GM19372 (cell line): ENCODE measurements at regions not wholly inside any gene's neighbourhood (a gene's known extent, or its start where the extent isn't known, plus 50 kb on each side); places are given as distances from the start of the nearest gene placed in this dataset.
"Not testable (repeated sequence)": the region's sequence is repeated elsewhere in the genome, so short reads cannot be mapped to it uniquely, and the experiment has no call there.

ENCODE experiments used
- ATAC-seq: cut with Tn5 transposase; IDR thresholded peaks from one replicate; pipeline ENCODE4 v1.9.1; 2021; ENCODE audit warnings: mild to moderate bottlenecking, low read depth, moderate library complexity; ENCODE audit not compliant: unreplicated experiment

DNA sequence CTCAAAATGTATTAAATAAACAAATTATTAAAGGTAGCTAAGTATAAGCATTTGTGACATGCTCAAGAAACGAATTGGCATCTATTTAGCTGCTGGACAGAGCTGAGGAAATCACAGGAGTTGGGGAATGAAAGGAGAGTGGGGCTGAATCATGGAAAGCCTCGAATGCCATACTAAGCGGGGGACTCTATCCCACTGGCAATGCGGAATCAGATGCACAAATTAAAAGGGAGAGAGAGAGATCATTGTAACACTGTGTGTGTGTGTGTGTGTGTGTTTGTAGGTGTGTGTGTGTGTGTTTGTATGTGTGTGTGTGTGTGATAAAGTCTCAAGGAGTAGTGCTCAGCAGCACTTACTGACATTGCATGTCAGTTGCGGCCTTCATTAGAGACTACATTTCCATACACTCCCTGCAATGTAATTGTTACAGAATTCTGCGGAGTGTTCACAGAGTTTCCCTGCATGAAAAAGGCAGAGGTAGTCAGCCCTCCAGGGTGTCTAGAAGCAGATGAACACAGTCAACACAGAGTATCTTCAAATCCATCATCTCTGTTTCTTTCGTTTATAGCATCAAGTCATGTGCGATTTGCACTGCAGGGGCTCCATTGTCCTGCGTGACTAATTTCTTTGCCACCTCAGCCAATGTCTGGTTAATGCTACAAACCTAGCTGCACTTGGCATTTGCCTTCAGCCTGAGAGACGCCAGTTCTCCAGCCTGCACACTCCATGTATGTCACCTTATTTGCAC is 111.7 kb upstream of the CYRIA start:
- no peak for ATAC-seq

GRCh38 chr2:16775899-16776231 is 110.2 kb upstream of the CYRIA start:
- ATAC-seq, result no peak

DNA sequence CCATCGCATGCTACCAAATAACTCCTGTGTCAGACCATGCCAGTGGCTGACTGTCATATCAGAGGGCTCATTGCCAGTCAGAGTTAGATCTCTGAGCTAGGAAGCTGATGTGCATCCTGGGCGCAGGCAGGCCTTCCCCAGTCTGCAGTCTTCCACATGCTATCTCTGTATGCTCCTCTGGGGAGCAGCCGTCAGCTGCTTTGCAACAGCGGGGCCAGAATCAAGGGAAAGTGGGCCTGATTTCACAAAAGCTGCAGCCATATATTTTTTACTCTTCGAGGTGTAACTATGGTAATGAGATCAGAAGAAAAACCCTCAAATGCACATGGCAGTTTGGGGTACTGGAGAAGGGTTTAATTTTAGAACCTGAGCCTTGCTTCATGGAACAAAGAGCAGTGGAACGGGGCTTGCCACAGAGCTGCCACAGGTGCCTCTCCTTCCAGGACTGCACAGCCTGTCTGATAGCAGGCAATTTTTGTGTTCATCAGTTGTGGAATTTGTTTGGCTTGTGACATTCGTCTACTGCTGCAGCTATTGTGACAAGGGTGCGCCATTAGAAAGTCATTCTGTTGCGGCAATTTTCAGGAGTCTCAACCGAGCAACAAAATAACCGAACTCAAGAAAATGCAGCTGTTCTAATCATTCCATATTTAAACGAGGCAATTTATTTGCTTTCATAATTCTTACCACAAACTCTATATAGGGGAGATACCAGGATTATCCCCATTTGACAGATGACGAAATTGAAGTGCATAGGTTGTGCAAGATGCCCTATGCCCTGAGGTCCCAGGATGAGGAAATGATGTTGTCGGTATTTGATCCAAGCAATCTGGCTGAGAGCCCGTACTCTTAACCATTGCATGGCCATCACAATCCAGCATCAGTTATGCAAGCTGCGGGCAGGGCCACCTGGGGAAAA is 109.6 kb upstream of the CYRIA start:
- no peak for ATAC-seq

DNA sequence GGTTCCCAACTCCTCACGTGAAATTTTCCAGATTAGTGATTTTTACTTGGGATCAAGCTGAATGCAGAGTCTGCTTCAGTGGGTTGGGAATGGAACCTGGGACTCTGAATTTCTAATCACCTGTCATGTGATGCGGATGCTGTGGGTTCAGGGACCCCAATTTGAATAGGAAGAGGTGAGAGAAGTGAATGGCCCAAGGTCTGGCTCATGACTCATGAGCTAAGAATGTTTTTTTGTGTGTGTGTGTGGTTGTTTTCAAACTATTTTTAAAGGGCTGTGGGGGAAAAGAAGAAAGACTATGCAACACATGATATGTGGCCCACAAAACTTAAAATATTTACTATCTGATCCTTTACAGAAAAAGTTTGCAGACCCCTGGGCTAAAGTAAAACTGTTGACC is 108.5 kb upstream of the CYRIA start:
- ATAC-seq, result no peak

- ATAC-seq, result peak; percentile 84
Observed at GRCh38 chr2:16773080-16773713, 107.6 kb upstream of the CYRIA start.

DNA sequence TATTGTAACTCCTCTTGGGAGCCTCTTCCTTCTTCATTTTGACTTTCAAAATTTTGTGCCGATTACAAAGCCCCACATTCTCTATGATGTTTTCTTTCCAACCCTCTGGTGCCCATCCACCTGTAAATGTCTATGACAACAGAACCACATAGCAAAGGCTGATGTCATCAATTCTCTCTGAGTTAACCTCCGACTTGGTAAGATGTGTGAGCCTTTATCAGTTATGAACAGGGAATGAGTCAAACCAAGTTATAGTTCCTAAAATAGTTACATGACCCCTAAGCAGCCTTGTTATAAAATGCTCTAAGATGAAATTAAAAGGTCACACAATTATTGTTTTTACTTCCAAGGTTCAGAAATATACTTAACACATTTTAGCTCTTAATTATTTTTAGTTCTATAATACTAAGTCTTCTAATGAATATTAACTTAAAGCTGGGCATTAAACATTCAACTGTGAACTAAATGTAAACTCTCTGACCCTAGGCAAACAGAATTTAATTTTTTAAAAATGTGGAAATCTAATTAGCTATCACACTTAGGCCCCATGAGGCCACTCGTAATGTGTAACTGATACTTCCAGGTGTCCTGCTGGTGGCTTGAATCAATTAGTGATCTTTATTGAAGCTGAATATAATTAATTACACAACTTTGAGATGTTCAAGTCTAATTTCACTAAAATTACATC is 102.3 kb upstream of the CYRIA start:
- no peak for ATAC-seq

DNA sequence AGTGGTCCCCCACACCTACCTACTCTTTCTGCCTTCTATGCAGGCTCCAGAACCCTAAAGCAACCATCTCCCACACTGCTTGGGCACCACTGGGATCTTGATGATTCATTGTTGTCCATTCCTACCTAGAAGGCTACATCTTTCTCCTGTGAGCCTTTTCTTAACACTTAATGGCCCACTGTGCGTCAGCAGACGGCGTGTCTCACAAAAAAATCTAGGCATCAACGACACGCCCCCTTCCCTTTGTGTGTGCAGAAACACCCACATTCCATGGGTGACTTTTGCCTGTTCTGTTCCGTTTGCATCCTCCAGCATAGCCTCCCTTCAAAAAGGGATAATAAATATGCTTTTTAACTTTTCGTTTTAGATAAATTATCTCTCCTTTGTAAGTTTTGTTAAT is 99.7 kb upstream of the CYRIA start:
- no peak for ATAC-seq

DNA sequence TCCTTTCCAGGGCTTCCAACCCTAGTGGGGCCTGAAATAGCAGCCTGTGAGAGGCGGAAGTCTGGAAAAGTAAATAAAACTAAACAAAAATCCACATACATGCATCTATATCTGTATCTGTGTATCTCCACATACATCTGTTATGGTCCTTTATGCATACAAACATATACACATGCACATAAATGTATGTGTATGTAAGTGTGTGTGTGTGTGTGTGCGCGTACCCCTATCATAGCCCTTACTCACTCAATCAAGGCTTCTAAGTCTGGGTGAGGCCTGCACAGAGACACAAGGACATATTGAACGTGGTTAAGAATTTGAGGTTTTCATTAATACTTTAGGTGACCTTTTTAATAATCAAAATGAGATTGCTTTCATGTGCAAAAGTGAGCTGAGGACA is 98.9 kb upstream of the CYRIA start:
- ATAC-seq, result no peak

- no peak for ATAC-seq
Observed at GRCh38 chr2:16763493-16763899, 97.9 kb upstream of the CYRIA start.

DNA sequence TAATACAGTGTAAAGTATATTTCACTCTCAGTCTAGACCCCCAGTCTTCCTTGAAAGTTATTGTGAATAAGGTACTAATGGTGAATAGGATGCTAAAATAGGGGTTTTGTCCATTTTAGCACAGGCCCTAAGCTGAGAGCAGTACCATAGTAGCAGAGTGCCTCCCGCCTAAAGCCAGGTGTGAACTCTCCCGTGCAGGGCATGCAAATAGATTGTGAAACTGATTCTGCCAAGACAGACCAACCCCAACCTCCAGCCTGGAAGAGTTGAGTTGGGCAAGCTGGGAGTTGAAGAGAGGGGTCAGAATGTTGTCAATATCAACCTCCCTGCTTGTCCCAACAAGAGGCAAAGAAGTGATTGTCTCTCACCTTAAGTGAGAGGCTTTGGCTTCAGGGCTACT is 97.4 kb upstream of the CYRIA start:
- no peak for ATAC-seq

GRCh38 chr2:16760426-16760825 is 94.8 kb upstream of the CYRIA start:
- ATAC-seq, result no peak

GRCh38 chr2:16756831-16757644 is 91.4 kb upstream of the CYRIA start:
- peak; percentile 98 for ATAC-seq

DNA sequence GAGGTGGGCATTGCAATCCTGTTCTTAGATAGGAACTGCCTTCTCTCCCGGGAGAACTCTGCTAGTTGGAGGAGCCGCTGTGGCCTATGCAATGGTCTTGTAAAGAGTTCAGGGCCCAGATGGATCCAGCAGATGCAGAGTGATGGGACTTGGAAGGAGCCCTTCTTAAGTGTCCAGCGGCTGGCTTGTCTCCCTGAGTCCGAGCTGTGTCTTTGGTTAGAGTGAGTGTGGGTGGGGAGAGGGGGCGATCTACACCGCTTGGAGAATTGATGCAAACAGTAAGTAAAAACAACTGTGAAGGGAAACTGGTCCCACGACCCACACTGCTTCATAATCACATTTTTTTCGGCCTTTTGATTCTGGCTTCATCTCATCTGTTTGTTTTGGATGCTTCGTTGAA is 89.8 kb upstream of the CYRIA start:
- no peak for ATAC-seq

DNA sequence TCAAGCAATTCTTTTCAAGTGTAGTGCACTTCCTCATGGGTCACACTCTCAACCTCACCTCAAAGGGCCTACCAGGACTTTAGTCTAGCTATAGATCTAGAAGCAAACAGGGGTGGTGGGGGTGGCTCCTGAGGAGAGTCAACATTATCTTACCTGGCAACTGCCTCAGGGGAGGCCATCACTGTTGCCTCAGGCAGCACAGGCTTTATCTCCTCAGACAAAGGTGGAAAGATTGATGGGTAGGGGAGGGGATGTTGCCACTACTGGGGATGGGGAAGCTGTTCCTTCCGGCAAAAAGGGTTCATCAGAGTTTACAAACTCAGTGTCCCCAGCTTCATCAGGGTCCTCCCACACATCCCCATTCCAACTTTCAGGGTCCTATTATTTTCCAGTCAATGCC is 87.4 kb upstream of the CYRIA start:
- ATAC-seq, result not testable (repeated sequence)

DNA sequence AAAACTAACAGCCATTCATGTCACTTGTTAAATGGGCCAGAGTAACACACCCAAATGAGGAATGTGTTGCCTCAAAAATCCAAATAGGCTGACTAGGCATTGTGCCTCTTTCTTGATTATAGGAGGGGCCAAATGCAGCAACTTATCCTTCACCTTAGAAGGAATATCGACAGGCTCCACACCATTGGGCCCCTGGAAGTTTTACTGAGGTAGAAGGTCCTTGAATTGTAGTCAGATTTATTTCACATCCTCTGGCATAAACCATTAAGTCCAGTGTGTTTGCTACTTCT is 85.2 kb upstream of the CYRIA start:
- ATAC-seq, result not testable (repeated sequence)

DNA sequence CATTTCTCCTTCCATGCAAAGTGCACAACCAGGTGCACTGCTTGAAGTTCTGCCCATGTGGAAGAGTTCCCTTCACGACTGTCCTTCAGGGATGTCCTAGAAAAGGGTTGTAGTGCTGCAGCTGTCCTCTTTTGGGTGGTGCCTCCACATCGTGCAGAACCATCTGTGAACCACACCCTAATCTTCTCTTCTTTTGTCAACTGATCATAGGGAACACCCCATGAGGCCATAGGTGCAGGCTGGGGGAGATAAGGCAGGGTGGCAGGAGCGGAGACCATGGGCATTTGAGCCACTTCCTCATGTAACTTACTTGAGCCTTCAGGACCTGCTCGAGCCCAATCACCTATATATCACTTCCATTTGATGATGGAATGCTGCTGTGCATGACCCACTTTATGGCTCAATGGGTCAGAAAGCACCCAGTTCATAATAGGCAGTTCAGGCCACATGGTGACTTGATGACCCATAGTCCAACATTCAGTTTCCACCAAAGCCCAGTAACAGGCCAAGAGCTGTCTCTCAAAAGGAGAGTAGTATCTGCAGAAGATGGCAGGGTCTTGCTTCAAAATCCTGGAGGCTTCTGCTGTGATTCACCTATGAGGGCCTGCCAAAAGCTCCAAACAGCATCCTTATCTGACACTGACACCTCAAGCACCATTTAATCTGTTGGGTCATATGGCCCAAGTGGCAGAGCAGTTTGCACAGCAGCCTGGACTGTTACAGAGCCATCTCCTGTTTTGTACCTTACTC is 84.7 kb upstream of the CYRIA start:
- ATAC-seq, result no peak

DNA sequence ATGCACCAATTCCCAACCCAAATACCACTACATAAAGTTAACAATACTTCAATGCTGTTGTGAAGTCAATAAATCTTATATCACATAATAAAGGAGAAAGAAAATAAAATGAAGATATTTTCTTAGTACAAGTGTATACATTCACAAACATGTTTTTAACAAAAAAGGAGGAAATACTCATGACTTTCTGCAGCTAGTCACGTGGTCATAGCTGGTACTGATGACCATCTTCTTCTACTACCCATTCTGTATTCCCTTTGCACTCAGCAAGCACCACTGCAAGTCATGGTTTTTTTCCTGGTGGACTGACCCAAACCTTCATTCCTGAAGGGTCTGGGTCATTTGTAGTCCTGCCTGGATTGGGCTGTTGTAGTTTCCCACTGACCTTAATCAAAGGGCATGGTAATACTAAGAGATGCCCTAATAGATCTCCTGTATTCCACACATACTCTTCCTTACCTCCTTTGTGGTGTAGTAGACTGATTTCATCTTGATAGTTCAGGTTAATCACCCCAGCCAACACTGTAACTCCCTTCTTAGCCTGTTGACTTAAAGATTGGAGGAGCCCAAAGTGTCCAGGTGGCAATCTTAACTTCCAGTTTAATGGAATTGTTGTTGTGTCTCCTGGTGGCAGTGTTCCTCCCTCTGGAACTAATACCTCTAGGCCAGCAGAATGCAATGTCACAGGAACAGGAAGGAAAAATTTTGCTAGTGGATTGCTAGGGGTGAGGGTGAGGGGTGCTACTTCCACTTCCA is 83.1 kb upstream of the CYRIA start:
- ATAC-seq, result not testable (repeated sequence)

- ATAC-seq, result no peak
Observed at GRCh38 chr2:16747689-16748088, 82.1 kb upstream of the CYRIA start.

DNA sequence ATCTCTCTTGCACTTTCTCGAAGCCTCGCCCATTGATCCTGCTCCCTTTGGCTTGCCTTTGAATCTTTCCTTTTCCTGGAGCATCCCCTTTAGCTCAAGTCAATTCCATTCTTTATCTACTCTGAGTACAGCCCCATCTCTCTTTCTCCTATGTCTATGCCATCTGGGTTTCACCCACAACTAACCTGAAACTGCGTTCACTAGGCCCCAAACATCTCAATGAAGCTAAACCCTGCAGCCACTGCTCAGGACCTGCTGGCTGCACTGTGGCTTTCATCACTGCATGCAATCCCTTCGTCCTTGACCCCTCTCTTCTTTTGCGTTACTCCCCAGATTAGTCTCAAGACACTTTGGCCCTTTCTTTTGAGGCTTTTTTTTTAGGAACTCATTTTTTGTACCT is 81.6 kb upstream of the CYRIA start:
- no peak for ATAC-seq
